WI38 (cell line): ENCODE measurements at regions not wholly inside any gene's neighbourhood (a gene's known extent, or its start where the extent isn't known, plus 50 kb on each side); places are given as distances from the start of the nearest gene placed in this dataset.
"Not testable (repeated sequence)": the region's sequence is repeated elsewhere in the genome, so short reads cannot be mapped to it uniquely, and the experiment has no call there.

Experiments
- H3K4me3 ChIP-seq: 2 replicates; pipeline ENCODE4 v1.5.1; 2011; ENCODE audit warnings: low read depth, mild to moderate bottlenecking, control low read depth, low read length
- CTCF ChIP-seq: IDR thresholded peaks from 2 replicates; pipeline ENCODE4 v1.5.1; 2012; ENCODE audit warnings: low read depth, mild to moderate bottlenecking, control low read depth, low read length

GRCh38 chr2:220585241-220585640, 957.8 kb downstream of the SLC4A3 start:
- no peak for TF ChIP-seq CTCF
- no peak overlapping the region for H3K4me3 ChIP-seq

- no peak for TF ChIP-seq CTCF
- H3K4me3 ChIP-seq, result no peak overlapping the region
Measured at GRCh38 chr2:220586980-220587530, 959.6 kb downstream of the SLC4A3 start.

DNA sequence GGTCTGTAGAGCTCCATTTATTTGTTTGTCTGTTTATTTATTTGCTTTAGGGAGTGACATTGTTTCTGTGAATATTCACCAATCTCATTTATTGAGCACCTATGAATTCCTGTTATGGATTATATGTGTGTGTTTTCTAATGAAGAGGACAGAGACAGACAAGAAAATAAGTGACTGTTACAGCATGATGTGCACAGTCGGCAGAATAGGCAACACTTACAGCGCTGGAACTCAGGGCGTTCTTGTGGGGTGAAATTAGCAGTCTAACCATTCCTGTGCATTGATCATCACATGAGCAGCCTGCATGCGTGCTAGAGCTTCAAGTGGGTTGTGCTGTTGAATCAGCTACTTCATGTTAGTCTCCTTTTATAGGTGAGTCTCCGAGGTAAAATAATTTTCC, 960.7 kb downstream of the SLC4A3 start:
- no peak overlapping the region for H3K4me3 ChIP-seq
- no peak for TF ChIP-seq CTCF

DNA sequence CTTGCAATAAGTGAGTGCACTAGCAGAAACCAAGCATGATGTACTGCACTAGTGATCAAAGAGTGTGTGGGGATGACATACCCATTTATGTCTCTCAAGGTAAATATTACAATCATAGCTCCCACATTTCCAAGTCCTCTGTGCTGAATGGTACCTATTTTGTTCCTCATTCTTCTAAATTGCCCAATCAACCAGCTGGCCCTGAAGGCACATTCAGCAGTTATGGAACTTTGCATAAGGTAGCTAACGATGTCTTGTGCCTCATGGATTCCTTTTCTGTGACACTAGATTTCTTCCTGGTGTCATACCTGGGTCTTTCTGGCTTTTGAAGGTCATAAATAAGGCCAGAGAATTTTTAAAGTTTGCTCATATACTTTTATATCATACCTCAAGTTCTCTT, 963.0 kb downstream of the SLC4A3 start:
- no peak overlapping the region for H3K4me3 ChIP-seq
- no peak for TF ChIP-seq CTCF

- no peak for TF ChIP-seq CTCF
- no peak overlapping the region for H3K4me3 ChIP-seq
Measured at GRCh38 chr2:220593526-220593925, 966.1 kb downstream of the SLC4A3 start.

DNA sequence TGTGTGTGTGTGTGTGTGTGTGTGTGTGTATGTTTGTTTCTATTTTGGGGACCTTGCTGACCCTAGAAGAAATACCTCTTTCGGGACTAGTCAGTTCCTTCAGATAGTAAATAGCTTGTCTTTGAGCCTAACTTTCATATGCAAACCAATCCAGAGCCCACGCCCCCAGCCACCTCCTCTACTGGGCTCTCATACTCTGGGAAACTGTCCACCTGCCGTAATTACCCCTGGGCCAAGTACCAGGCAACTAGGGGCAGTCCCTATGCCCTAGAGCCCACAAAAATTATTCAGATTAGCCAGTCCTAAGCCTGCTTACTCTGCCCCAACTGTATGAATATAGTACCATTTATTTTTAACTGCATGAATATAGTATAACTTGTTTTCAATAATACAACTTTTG, 970.4 kb downstream of the EPHA4 start:
- no peak overlapping the region for H3K4me3 ChIP-seq
- no peak for TF ChIP-seq CTCF

- not testable (repeated sequence) for H3K4me3 ChIP-seq
Measured at GRCh38 chr2:220613004-220613403, 959.1 kb downstream of the EPHA4 start.

GRCh38 chr2:220614064-220614463, 958.0 kb downstream of the EPHA4 start:
- TF ChIP-seq CTCF, result no peak
- H3K4me3 ChIP-seq, result no peak overlapping the region
